ENCODE measurements at regions not wholly inside any gene's neighbourhood (a gene's known extent, or its start where the extent isn't known, plus 50 kb on each side); places are given as distances from the start of the nearest gene placed in this dataset.
"Not testable (repeated sequence)": the region's sequence is repeated elsewhere in the genome, so short reads cannot be mapped to it uniquely, and the experiment has no call there.

- DNase-seq = not testable (repeated sequence)
Observed at GRCh38 chr13:90664200-90664599, 683.3 kb upstream of the MIR17HG start.

- no peak for DNase-seq
Observed at GRCh38 chr13:90673746-90674145, 673.7 kb upstream of the MIR17HG start.

- no peak for DNase-seq
Observed at GRCh38 chr13:90675129-90675528, 672.4 kb upstream of the MIR17HG start.

GRCh38 chr13:90680826-90681225 is 666.7 kb upstream of the MIR17HG start:
- DNase-seq = no peak

- DNase-seq = no peak
Observed at GRCh38 chr13:90683711-90684131, 663.8 kb upstream of the MIR17HG start.

- no peak for DNase-seq
Observed at GRCh38 chr13:90686442-90686841, 661.0 kb upstream of the MIR17HG start.

GRCh38 chr13:90689111-90689510 is 658.4 kb upstream of the MIR17HG start:
- no peak for DNase-seq

- DNase-seq = no peak
Observed at GRCh38 chr13:90690458-90691080, 656.9 kb upstream of the MIR17HG start.

GRCh38 chr13:90696254-90696653 is 651.2 kb upstream of the MIR17HG start:
- DNase-seq = no peak

GRCh38 chr13:90696656-90697055 is 650.8 kb upstream of the MIR17HG start:
- DNase-seq = no peak

- DNase-seq = no peak
Observed at GRCh38 chr13:90700340-90700739, 647.1 kb upstream of the MIR17HG start.

- DNase-seq = no peak
Observed at GRCh38 chr13:90701264-90701663, 646.2 kb upstream of the MIR17HG start.

- DNase-seq = no peak
Observed at GRCh38 chr13:90702050-90702449, 645.4 kb upstream of the MIR17HG start.

- DNase-seq = no peak
Observed at GRCh38 chr13:90706631-90707030, 640.9 kb upstream of the MIR17HG start.

GRCh38 chr13:90708128-90708527 is 639.4 kb upstream of the MIR17HG start:
- no peak for DNase-seq

- no peak for DNase-seq
Observed at GRCh38 chr13:90709319-90709718, 638.2 kb upstream of the MIR17HG start.

- no peak for DNase-seq
Observed at GRCh38 chr13:90710164-90710759, 637.2 kb upstream of the MIR17HG start.

- no peak for DNase-seq
Observed at GRCh38 chr13:90713441-90714133, 633.9 kb upstream of the MIR17HG start.

GRCh38 chr13:90715485-90715884 is 632.0 kb upstream of the MIR17HG start:
- DNase-seq = no peak

GRCh38 chr13:90717451-90717936 is 630.0 kb upstream of the MIR17HG start:
- DNase-seq = no peak

- DNase-seq = no peak
Observed at GRCh38 chr13:90719461-90719860, 628.0 kb upstream of the MIR17HG start.

GRCh38 chr13:90721937-90722336 is 625.5 kb upstream of the MIR17HG start:
- DNase-seq = no peak

GRCh38 chr13:90723381-90723780 is 624.1 kb upstream of the MIR17HG start:
- DNase-seq = no peak

- no peak for DNase-seq
Observed at GRCh38 chr13:90726375-90726774, 621.1 kb upstream of the MIR17HG start.
